ENCODE measurements at regions not wholly inside any gene's neighbourhood (a gene's known extent, or its start where the extent isn't known, plus 50 kb on each side); places are given as distances from the start of the nearest gene placed in this dataset.
"Not testable (repeated sequence)": the region's sequence is repeated elsewhere in the genome, so short reads cannot be mapped to it uniquely, and the experiment has no call there.

DNA sequence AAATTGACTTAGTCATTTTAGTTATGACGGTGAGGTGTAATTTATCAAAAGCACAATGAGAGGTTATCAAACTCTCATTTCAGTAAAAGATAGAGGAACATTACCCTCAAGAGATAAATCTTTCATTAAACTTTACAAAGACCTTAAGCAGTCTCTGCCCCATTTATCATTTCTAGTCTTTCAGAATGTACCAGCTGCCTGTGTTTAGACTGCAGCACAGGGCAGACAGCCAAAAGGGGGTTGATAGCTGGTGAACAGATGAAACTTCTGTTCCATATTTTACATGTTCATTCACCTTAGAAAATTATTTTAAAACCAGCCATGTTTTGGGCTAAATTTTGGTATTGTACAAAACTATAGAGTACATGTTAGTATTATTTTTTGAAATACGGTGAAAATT, 514.6 kb upstream of the CNTN3 start:
- no peak for DNase-seq

DNA sequence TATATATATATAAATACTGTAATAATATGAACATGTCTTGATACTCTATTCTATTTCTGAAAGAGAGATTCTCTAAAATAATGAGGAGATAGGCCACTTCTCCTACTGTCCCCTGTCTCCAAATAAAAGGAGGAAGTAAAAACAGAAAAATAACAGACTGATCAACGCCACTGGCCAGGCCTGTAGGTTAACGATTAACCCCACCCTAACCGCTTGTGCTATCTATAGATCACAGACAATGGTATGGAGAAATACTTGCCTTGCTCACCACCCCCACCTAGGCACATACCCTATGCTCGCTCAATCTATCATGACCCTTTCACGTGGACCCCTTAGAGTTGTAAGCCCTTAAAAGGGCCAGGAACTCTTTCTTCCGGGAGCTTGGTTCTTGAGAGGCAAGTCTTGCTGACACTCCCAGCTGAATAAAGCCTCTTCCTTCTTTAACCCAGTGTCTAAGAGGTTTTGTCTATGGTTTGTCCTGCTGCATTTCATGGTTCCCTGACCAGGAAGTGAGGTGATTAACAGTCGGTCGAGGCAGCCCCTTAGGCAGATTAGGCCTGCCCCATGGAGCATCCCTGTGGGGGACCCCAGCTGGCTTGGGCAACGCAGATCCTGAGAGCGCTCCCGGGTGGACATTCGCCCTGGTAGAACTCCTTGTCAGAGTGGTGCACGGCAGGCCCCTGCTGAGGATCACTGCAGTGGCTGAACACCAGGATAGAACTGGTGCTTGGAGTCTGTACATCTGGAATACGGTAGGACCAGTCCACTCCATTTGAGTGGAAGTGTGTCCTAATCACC, 521.8 kb upstream of the CNTN3 start:
- DNase-seq = no peak

DNA sequence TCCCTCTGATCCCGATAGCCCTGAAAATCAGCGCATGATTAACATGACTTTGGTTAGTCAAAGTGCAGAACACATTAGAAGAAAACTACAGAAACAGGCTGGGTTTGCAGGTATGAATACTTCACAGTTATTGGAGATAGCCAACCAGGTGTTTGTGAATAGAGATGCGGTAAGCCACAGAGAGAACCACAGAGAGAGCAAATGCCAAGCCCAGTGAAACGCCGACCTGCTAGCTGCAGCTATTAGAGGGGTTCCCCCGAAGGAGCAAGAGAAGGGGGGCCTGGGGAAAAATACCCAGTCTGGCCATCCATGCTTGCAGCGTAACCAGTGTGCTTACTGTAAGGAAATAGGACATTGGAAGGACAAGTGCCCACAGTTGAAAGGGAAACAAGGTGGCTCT, 523.9 kb upstream of the CNTN3 start:
- no peak for DNase-seq

DNA sequence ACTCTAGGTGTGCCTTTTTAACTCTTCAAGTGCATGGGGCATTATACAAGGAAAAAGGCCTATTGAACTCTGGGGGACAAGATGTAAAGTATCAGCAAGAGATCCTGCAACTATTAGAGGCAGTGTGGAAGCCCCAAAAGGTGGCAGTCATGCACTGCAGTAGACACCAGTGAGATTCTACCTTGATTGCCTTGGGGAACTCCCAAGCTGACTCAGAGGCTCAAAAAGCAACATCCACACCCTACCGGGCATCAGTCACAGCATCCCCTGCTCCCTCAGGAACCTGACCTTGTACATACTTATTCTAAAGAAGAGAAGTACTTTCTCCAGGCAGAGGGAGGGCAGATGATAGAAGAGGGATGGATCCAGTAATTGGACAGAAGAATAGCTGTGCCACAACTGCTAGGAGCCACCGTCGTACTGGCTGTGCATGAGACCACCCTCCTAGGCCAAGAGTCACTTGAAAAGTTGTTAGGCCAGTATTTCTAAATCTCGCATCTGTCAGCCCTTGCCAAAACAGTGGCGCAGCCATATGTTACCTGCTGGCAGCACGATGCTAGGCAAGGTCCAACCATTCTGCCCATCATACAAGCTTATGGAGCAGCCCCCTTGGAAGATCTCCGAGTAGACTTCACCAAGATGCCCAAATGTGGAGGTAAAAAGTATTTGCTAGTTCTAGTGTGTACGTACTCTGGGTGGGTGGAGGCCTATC, 523.1 kb upstream of the FRG2C start:
- DNase-seq = no peak

DNA sequence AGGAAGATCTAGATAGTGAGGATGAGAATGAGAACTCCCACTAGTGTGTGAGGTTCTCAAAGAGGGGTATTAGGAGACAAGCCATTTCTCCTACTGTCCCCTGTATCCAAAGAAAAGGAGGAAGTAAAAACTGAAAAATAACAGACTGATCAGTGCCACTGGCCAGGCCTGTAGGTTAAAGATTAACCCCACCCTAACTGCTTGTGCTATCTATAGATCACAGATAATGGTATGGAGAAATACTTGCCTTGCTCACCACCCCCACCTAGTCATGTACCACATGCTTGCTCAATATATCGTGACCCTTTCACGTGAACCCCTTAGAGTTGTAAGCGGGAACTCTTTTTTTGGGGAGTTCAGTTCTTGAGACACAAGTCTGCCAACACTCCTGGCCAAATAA, 519.7 kb upstream of the FRG2C start:
- DNase-seq = no peak

DNA sequence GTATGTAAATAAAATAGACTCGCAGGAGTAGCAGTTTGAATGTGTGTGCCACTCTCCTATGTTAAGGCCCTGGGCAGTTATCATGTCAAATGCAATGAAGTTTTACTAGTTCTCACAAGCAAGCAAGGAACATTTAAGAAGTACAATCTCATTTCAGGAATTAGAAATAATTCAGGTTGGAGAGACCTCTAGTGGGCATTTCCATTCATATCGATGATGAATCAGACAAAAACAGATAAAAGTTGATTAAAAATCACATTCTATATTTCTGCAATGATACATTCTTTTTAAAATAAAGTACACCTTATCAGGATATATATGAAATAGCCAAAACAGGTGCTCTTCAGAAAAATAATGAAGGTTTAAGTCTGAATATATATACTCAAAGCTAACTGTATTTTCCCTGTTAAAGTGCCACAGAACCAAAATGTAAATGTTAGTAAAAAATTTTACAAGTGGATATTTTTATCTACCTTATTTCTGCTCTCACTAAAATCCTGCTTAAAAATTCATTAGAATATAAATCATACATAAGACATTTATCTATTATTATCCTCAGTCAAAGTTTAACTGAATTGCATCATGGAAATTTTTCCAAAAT, 492.4 kb upstream of the FRG2C start:
- no peak for DNase-seq

DNA sequence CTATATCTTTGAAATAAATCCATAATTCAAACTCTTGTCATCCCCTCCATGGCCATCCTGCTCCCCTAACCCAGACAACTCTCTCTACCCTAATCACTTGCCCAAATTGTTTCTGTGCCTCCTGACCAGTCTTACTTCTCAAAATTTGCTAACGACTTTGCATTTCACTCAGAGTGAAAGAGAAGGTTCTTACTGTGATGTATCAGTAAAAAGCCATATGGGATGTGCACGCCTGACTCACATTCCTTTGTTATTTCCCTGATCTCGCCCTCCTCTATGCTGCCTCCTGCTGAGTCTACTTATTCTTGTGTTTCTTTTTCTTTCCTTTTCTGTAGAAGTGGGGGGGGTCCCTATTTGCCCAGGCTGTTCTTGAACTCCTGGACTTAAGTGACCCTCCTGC, 487.2 kb upstream of the FRG2C start:
- DNase-seq = no peak

DNA sequence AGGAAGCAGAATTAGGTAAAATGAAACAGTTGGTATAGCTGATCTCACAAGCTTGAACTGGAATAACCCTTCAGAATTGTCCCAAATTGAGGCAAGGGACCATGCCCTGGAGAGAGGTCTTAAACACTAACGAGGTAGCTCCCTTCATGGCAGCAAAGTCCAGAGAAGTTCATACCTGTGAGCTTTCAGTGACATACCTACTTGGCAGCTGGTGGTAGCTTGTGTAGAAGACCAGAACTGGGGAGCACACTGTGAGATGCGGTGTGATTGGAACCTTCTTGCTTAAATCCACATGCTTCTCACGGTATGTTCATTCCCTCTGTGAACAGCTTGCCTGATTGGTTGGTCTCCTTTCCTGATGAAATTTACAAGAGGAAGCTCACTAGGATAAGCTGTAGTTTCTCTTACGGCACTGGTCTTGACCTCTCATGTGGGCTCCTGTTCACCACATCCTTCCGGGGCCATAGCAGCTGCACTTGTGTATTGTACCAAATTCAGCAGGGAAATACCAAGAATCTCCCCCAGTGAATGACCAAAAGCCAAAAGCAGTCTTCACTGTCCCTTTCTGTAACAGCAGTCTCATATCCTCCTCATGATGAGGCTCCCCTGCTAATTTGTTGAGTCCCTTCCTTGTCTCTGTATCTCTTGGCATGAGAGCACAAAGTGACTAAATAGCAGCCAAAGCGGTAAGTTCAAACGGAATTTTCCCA, 483.7 kb upstream of the FRG2C start:
- no peak for DNase-seq

DNA sequence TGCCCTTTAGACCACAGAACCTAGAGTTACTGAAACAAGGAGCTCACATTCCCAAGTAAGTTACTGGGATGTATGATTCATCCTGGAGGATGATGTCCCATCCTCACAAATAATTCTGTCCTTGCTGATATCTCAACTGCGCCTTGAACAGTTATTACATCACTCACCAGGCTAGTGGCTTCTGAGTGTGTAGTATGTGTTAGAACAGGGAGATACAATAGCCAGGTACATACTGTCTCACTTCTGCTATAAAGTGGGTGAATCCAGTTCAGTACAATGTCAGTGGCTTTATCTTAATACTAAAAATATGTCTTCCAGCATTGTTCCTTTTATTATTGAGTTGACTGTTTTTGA, 483.2 kb upstream of the FRG2C start:
- DNase-seq = no peak

DNA sequence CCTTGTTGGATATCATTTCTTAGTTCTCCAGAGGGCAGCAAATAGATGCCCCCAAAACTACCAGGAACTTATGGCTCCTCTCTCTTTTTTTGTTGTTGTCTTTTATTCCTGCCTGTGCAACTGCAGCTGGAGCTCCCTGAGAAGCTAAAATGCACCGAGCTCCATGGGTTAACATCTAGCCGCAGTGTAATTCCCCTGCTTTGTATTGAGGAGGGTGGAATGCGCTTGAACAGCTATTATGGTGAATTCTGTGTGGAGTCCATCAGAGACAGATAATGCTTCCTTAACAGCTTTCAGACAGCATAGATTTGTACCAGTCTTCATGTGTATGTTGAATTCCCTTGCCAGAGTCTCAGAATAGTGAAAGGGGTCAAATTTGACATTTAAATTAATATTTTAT, 475.2 kb upstream of the FRG2C start:
- no peak for DNase-seq

DNA sequence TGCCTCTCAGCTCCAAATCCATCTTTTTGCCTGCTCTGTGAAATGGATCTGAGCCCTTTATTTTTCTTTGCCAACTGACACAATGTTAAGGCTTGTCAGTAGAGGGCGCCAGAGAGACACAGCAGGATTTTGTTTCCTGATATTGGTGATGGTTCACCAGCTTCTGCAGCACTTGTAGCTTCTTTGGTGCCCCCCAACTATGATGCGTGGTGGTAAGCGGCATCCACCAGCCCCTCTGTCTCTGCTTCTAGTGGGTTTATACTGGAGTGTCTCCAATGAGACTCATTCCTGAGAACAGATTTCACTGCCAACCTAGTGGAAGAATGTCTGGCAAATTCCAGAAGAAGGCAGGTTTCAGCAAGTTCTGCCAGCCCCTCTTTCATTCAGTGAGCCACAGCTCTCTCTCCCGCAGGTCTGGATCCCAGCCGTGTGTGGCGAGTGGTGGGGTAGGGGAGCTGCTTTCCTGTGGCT, 471.9 kb upstream of the FRG2C start:
- DNase-seq = peak; percentile 71

DNA sequence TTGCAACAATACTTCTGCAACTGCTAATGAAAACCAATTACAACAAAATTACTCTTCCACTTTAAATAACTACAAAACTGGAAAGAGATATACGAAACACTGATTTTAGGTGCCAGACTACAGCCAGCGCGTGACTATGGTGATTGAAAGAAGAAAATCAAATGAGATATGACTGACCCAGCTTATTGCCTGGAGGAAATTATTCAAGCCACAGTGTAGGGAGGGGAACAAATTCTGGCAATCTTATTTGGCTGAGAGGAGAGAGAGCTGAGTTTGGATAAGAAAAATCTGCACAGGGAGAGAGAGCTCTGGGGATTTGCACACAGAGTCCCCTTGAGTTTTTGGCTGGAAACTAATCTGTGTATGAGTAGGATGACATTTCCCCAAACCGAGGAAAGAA, 470.3 kb upstream of the FRG2C start:
- DNase-seq = no peak

DNA sequence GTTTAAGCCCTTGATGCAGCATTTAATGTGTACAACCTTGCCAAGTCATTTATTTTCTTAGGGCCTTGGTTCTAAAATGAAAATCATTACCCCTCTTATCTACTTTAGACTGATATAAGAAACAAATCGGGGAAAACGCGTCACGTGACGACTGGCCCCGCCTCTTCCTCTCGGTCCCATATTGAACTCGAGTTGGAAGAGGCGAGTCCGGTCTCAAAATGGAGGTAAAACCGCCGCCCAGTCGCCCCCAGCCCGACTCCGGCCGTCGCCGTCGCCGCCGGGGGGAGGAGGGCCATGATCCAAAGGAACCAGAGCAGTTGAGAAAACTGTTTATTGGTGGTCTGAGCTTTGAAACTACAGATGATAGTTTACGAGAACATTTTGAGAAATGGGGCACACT, 449.8 kb upstream of the FRG2C start:
- DNase-seq = not testable (repeated sequence)

DNA sequence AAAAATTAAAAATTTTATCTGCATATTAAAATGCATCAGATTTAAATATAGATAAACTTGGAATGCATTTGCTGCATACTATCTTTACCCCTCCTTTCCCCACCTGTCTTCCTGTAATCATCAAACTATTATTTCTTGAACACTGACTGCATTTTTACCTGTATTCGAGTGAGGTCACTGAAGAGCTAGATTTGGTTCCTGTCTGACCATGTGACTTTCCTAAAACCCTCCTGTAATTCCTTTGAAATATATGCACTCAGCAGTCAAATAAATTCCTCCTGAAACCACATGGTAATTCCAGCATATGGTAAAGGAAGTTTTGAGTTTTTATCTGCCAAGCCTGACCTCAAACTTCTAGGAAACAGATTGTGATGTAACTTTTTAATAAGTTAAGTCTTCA, 445.6 kb upstream of the FRG2C start:
- DNase-seq = no peak

DNA sequence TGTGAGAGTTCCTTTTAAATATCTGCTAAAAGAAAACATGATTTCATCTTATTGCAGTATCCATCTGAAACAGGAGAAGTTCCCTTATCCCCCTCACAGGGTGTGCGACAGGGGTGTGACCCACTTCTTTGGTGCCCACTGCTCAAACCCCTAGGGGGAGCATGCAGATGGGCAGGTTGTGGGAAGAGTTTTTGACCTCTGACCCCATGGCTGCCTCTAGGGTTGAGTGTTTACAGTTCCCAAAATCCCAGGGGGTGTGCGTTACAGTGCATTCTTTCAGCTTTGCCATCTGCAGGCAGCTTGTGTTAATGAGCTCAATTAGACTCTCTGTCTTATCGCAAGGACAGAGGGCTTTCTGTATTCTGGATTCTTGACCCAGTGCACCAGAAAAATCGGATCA, 443.2 kb upstream of the FRG2C start:
- no peak for DNase-seq

DNA sequence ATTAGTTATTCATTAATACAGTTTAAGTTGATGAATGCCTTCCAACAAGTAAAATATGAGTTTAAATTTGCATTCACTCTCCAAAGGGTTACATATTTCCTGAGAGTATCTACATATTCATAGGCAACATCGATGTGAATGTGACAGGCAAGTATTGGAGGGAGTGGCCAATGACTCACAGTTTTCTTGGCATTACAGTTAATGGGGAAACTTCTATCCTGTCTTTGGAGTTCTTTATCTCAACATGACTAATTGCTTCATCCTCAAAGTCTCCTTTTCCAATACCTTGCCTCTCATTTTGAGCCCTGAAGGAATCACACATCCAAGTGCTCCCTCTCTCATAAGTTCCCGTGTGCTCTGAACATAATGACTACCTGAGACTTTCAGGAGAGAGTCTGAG, 439.7 kb upstream of the FRG2C start:
- no peak for DNase-seq

DNA sequence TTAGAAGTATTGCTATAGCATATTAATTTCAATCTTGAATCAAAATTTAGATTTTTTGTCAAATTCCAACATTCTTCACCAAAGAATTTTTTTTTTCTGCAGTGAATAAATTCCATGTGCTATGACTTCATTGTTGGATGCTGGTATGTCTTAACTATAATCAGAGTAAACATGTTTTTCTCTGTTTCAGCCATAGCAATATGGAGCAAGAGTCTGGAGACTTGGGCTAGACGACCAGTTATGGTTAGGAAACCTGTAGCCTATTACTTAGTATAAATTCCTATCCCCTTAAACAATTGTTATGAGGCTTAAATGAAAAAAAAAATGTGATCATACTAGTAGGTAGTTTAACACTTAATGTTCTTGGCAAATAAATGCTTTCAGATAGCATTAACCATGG, 431.9 kb upstream of the FRG2C start:
- DNase-seq = no peak

DNA sequence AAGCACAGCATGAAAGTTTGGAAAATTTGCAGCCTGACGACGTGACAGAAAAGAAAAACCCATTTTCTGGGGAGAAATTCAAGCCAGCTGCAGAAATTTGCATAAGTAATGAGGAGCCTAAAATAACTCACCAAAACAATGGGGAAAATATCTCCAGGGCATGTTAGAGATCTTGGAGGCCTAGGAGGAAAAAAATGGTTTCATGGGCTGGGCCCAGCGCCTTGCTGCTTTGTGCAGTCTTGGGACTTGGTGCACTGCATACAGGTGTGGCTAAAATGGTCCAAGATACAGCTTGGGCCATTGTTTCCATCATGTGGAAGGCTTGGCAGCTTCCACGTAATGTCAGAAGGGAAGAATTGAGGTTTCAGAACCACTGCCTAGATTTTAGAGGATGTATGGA, 428.5 kb upstream of the FRG2C start:
- DNase-seq = no peak

DNA sequence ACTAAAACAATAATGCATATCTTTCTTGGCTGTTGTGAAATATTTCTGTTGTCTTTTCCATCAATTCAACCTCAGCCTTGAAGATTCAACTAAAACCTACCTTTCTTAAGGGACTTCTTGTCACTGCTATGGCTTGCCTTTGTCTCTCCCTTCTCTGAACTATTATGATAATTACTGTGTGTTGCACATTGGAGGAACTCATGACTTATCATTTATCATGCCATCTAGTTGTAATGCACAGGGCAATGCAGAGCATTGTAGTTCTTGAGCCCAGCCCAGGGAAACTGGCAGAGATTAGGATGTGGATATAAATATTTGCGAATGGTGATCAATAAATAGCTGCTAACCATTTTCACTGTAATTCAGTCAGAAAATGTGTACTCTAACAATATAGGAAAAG, 427.1 kb upstream of the FRG2C start:
- no peak for DNase-seq

DNA sequence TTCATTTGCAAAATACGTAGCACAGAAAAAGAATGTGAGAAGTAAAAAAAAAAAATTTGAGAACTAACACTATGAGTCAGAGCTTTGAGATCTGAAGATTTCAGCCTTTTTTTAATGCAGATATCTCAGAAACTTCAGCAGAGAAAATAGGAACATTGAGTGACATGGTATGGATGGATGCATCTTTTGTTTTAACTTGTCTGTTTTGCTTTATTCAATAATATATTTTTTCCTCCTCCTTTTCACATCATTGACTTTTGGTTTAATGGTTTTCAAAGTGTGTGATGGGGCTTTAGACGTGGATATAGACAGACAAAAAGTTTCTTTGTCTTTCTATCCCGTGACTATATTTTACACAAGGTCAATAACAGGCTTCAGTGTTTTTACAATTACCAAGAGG, 426.7 kb upstream of the FRG2C start:
- DNase-seq = no peak

DNA sequence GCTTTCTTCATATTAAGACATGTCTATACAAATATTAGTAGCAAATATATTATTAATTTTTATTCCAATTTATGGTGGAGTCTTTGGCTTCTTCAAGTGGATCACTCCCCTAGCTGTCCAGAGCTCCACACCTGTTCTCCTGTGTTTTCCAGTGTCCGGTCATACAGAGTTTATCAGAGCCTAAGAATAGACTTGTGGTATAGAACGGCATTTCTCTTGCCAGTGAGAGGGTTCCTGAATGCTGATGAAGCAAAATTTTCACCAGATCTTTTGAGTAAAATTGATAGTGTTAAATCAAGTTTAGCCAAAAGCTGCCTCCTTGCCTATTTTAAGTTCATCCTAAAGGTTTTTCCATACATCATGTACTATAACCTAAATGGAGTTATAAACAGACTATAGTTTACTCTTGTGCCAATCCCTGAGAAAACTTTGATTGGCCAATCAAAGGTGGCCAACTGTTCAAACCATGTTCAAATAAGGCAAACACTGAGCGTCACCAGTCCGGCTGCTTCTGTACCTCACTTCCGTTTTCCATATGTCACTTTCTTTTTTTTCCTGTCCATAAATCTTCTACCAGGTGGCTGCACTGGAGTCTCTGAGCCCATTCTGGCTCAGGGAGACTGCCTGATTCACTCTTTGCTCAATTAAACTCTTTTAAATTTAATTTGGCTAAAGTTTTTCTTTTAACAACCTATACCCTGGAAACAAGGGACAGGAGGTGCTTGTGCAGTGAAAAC, 422.7 kb upstream of the FRG2C start:
- not testable (repeated sequence) for DNase-seq

DNA sequence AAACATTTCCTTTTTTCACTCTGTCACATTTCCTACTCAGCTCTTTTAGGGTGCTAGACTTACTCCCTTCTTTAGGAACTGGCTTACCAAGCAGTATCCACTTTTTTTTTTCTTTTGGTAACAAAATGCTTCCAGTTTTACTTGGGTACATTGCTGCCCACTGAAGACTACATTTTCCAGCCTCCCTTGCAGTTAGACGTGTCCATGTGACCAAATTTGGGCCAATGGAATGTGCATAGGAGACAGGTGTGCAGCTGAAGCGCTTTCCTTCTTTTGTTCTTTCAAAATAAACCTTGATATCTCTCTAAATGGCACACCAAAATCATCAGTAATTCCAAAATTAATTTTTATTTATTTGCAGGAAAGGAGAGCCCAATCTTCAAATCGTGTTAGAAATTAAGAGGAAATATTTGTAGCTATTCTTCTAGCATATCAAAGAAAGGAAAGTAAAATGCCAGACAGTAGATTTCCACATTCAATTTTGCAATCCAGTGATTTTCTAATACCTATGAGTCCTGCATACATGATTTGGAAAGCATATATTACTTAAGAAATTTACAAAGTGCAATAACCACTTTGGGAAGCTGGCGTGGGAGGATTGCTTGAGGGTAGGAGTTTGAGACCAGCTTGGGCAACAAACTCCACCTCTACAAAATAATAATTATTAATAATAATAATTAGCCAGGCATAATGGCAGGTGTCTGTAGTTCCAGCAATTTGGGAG, 422.0 kb upstream of the FRG2C start:
- DNase-seq = no peak

Measured in activated CD8-positive, alpha-beta memory T cell treated with anti-CD3 and anti-CD28 coated beads, Interleukin-2, amount 50 U/mL, for 48 hours (primary cell).